ENCODE measurements at regions not wholly inside any gene's neighbourhood (a gene's known extent, or its start where the extent isn't known, plus 50 kb on each side); places are given as distances from the start of the nearest gene placed in this dataset.

DNA sequence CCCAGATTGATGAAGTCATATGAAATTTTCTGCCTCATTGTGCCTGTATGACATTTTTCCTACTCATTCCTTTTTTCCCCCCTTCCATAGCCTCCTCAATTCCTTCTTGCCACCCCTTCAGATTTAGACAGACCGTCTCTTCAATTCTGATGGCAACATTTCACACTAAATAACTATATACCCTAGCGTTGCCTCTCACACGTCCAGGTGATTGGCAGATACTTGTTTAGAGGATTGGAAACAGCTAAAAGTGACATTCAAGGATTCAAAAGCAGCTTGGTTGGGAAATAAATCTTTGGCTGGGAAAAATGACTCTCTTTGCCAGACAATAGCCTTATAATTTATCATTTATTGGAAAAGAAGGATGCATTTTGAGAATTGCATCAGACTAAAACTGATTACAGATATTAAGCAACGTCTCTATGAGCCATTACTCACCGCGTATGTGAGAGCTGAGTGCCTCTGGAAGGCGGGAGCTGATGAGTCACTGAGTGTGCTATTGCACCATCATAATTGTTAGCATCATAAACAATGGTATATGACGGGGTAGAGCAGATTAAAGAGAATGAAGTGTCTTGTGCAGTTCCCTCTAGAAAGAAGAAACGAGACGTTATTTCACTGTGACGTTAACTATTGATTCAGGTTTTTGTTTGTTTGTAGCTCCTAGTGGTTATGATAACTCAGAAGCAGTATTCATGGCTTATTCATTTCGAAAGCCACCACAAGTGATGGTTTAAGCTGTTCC is 61.1 kb upstream of the FAM216B start:
- DNase-seq = no peak

DNA sequence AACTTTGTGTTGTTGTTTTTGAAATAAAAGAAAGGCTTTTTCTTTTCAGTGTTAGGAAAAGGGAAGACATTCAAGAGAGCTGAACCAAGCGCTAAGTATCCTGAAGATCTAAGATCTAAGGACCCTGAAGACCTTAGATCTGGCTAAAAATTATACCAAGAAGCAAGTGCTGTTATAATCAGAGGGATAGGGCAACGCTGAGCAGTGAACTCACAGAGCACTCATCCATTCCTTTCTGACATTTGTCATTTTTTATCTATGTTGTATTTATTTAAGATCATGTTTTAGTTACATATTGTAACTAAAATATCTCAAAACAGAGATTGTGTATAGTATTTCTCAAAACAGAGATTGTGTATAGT is 60.5 kb upstream of the FAM216B start:
- DNase-seq = no peak

DNA sequence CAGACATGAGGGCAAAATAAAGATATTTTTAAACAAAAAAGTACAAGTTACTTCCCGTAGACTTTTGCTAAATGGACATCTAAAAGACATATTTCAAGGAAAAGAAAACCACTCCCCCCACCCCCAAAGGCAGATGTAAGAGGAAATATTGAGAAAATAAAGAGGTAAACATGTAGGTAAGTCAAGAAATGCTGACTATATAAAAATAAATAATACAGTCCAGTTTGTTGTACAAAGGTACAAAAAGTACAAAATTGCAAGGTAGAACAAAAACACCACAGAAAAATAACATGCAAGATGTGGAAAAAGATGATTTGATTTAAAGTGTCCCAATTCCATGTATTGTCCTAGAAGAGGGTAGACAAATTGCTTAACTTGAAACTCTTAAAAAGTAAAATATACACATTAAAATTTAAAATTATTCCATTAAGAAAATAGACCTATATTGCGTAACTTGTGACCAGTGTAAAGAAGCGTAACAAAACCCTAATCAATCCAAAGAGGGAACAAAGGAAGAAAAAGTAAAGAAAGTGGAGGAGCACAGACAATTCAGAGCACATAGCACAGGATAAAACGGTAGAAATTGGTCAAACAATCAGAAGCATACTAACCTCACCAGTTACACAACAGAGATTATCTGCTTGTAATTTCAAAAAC is 58.4 kb upstream of the FAM216B start:
- no peak for DNase-seq

DNA sequence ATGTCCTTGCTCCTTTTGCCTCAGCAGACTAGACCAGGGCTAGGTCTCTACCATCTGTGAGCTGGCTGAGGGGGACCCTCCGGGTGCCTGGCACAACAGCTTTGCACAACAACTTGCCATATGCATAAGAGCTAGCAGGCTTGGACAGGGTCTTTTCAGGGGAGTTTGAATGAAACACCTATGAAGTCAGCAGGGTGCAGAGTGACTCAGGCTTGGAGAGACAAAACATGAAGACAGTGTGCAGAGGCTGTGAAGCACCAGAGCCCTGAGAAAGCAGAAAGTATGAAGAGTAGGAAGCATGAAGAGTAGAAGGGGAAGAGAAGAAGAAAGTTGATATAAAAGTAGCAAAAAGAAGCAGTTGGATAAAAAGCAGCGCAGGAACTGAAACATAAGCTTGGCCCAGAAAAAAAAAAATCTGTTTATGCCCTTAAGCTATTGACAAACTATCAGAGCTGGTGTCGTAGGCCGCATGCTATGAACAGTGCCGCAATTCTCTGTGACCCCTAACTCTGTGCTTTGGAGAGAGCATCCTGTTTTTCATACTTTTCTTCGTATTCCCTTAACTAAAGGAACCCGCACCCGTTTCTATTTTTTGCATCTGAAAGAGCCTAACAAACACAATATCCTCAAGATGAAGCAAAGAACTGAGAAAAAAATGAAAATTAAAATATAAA is 52.7 kb upstream of the FAM216B start:
- no peak for DNase-seq

DNA sequence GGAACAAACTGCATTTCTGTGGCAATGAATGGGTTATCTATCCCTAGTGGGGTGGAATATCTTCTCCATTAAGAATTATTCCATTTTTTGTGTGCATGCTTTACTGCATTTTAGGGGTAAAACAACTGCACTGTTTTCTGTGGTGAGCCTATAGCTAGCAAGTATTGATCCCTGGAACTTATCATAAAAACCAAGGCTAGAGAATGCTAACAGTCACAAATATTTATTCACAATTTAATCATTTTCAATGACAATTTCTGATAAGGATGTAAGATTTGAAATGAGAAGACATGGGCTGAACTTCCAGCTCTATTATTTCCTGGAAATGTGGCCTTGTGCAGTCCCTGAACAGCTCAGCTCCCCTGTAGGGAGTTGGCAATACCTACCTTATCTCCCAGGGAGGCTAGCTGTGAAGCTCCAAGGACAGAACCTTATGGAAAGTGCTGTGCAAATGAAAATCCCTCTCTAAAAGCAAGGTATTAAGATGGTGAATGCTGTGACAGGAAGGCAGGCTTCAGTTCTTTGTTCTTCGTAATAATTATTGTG is 51.5 kb upstream of the FAM216B start:
- no peak for DNase-seq
